Activated CD8-positive, alpha-beta memory T cell treated with anti-CD3 and anti-CD28 coated beads for 48 hours (primary cell): ENCODE measurements at regions not wholly inside any gene's neighbourhood (a gene's known extent, or its start where the extent isn't known, plus 50 kb on each side); places are given as distances from the start of the nearest gene placed in this dataset.

ENCODE experiments used
- DNase-seq, 3 experiments: peaks; one replicate each; pipeline ENCODE4 v3.0.0-alpha.2; 2020; ENCODE audit warnings: low read depth in 2 of 3, low spot score in 2 of 3

- no peak for DNase-seq
These were observed 102.2 kb upstream of the GADD45A start for GRCh38 chr1:67582625-67583461.

GRCh38 chr1:67583462-67583950 lies 101.5 kb upstream of the GADD45A start:
- DNase-seq = no peak

- DNase-seq = no peak
These were observed 100.1 kb upstream of the GADD45A start for GRCh38 chr1:67584938-67585337.

- no peak for DNase-seq
These were observed 98.4 kb upstream of the GADD45A start for GRCh38 chr1:67586596-67586995.

- DNase-seq = no peak
These were observed 96.7 kb upstream of the GADD45A start for GRCh38 chr1:67588178-67588855.

- no peak for DNase-seq
These were observed 95.3 kb upstream of the GADD45A start for GRCh38 chr1:67589519-67590233.

- DNase-seq = no peak
These were observed 94.7 kb upstream of the GADD45A start for GRCh38 chr1:67590329-67590728.

GRCh38 chr1:67594764-67595163 lies 90.2 kb upstream of the GADD45A start:
- DNase-seq = no peak

- no peak for DNase-seq
These were observed 88.3 kb upstream of the GADD45A start for GRCh38 chr1:67596674-67597073.

GRCh38 chr1:67597336-67597735 lies 87.7 kb upstream of the GADD45A start:
- no peak for DNase-seq

GRCh38 chr1:67599085-67599484 lies 85.9 kb upstream of the GADD45A start:
- no peak for DNase-seq

- no peak for DNase-seq
These were observed 83.5 kb upstream of the GADD45A start for GRCh38 chr1:67601539-67601938.

GRCh38 chr1:67601955-67602354 lies 83.0 kb upstream of the GADD45A start:
- DNase-seq = no peak

GRCh38 chr1:67604778-67605177 lies 80.2 kb upstream of the GADD45A start:
- no peak for DNase-seq

GRCh38 chr1:67605209-67605780 lies 79.7 kb upstream of the GADD45A start:
- DNase-seq = no peak

GRCh38 chr1:67607286-67607685 lies 77.7 kb upstream of the GADD45A start:
- DNase-seq = no peak

- DNase-seq = no peak
These were observed 77.3 kb upstream of the GADD45A start for GRCh38 chr1:67607699-67608098.

- no peak for DNase-seq
These were observed 76.1 kb upstream of the GADD45A start for GRCh38 chr1:67608661-67609576.

GRCh38 chr1:67609577-67610341 lies 75.2 kb upstream of the GADD45A start:
- no peak for DNase-seq

GRCh38 chr1:67610450-67610849 lies 74.6 kb upstream of the GADD45A start:
- DNase-seq = no peak
